Mesendoderm (in vitro differentiated cells): ENCODE measurements at regions not wholly inside any gene's neighbourhood (a gene's known extent, or its start where the extent isn't known, plus 50 kb on each side); places are given as distances from the start of the nearest gene placed in this dataset.
A peak's percentile ranks its signal among the peaks of the same experiment; 100 is the strongest.

ENCODE experiments used
- DNase-seq: peaks from one replicate; pipeline ENCODE4 v3.0.0; 2013
- H2AK5ac ChIP-seq: 2 replicates; pipeline ENCODE4 v1.6.1; 2013; ENCODE audit warnings: low read length, inconsistent platforms
- H2BK120ac ChIP-seq: 2 replicates; pipeline ENCODE4 v1.6.1; 2013; ENCODE audit warnings: low read depth, mild to moderate bottlenecking, low read length, moderate library complexity, mixed read lengths
- H2BK15ac ChIP-seq: replicated peaks from 2 replicates; pipeline ENCODE4 v1.6.1; 2013; ENCODE audit warnings: low read depth, mild to moderate bottlenecking, moderate library complexity
- H2BK5ac ChIP-seq: 2 replicates; pipeline ENCODE4 v1.6.1; 2013; ENCODE audit warnings: low read length, inconsistent platforms
- H3K18ac ChIP-seq: 2 replicates; pipeline ENCODE4 v1.6.1; 2013; ENCODE audit warnings: mild to moderate bottlenecking, low read length, mixed read lengths
- H3K23ac ChIP-seq: one replicate; pipeline ENCODE4 v1.6.1; 2013; ENCODE audit warnings: low read length
- H3K27ac ChIP-seq: 2 replicates; pipeline ENCODE4 v1.5.1; 2013; ENCODE audit warnings: low read depth, mild to moderate bottlenecking, inconsistent platforms, low read length, moderate library complexity
- H3K27me3 ChIP-seq: 2 replicates; pipeline ENCODE4 v1.6.1; 2013; ENCODE audit warnings: low read length, control low read depth, mild to moderate bottlenecking, inconsistent platforms; ENCODE audit not compliant: insufficient read depth, poor library complexity
- H3K36me3 ChIP-seq: 2 replicates; pipeline ENCODE4 v1.6.1; 2013; ENCODE audit warnings: low read length, inconsistent platforms; ENCODE audit not compliant: control insufficient read depth, insufficient read depth
- H3K4ac ChIP-seq: one replicate; pipeline ENCODE4 v1.6.1; 2013; ENCODE audit warnings: low read depth, mild to moderate bottlenecking, low read length, moderate library complexity
- H3K4me1 ChIP-seq: 2 replicates; pipeline ENCODE4 v1.6.1; 2013; ENCODE audit warnings: low read depth, low read length, inconsistent platforms; ENCODE audit not compliant: control insufficient read depth
- H3K4me2 ChIP-seq: 2 replicates; pipeline ENCODE4 v1.6.1; 2013; ENCODE audit warnings: low read length
- H3K4me3 ChIP-seq: 2 replicates; pipeline ENCODE4 v1.5.1; 2013; ENCODE audit warnings: mild to moderate bottlenecking, low read length
- H3K56ac ChIP-seq: one replicate; pipeline ENCODE4 v1.6.1; 2013; ENCODE audit warnings: low read length
- H3K79me1 ChIP-seq: 2 replicates; pipeline ENCODE4 v1.6.1; 2013; ENCODE audit warnings: low read length, inconsistent platforms
- H3K79me2 ChIP-seq: 2 replicates; pipeline ENCODE4 v1.6.1; 2013; ENCODE audit warnings: mild to moderate bottlenecking, low read length; ENCODE audit not compliant: control insufficient read depth, insufficient read depth
- H3K9ac ChIP-seq: 2 replicates; pipeline ENCODE4 v1.6.1; 2013; ENCODE audit warnings: low read length, inconsistent platforms
- H4K5ac ChIP-seq: one replicate; pipeline ENCODE4 v1.6.1; 2013; ENCODE audit warnings: low read length
- H4K8ac ChIP-seq: one replicate; pipeline ENCODE4 v1.6.1; 2013; ENCODE audit warnings: low read depth, mild to moderate bottlenecking, control low read depth, low read length, moderate library complexity
- WGBS: extraction: QIAGEN DNeasy Blood & Tissue Kit; methylation state at CpG from one replicate; pipeline ENCODE4 v1.1.7; 2013; ENCODE audit warnings: low lambda C conversion rate, missing lambda C conversion rate; ENCODE audit not compliant: insufficient coverage; ENCODE audit errors: extremely low coverage; 5-methylcytosine and 5-hydroxymethylcytosine counted together

- H3K4me3 ChIP-seq: no peak overlapping the region
- H3K79me1 ChIP-seq: no peaks in the 10 kb centered on the region
- no peaks in the 10 kb centered on the region for H3K36me3 ChIP-seq
- H3K4me2 ChIP-seq: no peak overlapping the region
- H3K79me2 ChIP-seq: no peaks in the 10 kb centered on the region
- no peak for DNase-seq
- no peak overlapping the region for H4K8ac ChIP-seq
- no peak overlapping the region for H2BK120ac ChIP-seq
- no peak overlapping the region for H3K18ac ChIP-seq
- no peaks in the 10 kb centered on the region for H3K27me3 ChIP-seq
- no peaks in the 10 kb centered on the region for H3K4me1 ChIP-seq
- no peak overlapping the region for H3K23ac ChIP-seq
- no peak overlapping the region for H3K56ac ChIP-seq
- no peak overlapping the region for H2BK5ac ChIP-seq
- no peak overlapping the region for H3K4ac ChIP-seq
- H4K5ac ChIP-seq: no peak overlapping the region
- WGBS: no CpG with 5 or more reads among the region's 3 CpGs
- H3K9ac ChIP-seq: no peak overlapping the region
- H3K27ac ChIP-seq: no peak overlapping the region
- no peak overlapping the region for H2AK5ac ChIP-seq
- H2BK15ac ChIP-seq: no peak overlapping the region
Measured at GRCh38 chr13:88456151-88456550, 785.0 kb downstream of the SLITRK5 start.

GRCh38 chr13:88459331-88459730 is 788.2 kb downstream of the SLITRK5 start:
- Histone ChIP-seq H2BK120ac (no peak overlapping the region), H3K79me2 (no peaks in the 10 kb centered on the region), H3K18ac (no peak overlapping the region), H4K5ac (no peak overlapping the region), H3K4me3 (no peak overlapping the region), H3K4me2 (no peak overlapping the region), H4K8ac (no peak overlapping the region), H3K27ac (no peak overlapping the region), H3K36me3 (no peaks in the 10 kb centered on the region), H2AK5ac (no peak overlapping the region), H3K4me1 (peaks cover 3% of the 10 kb centered on the region), H3K56ac (no peak overlapping the region), H2BK15ac (peak overlapping the region; percentile 36), H3K4ac (no peak overlapping the region), H2BK5ac (no peak overlapping the region), H3K9ac (no peak overlapping the region), H3K79me1 (no peaks in the 10 kb centered on the region), H3K27me3 (no peaks in the 10 kb centered on the region), H3K23ac (no peak overlapping the region)
- DNase-seq: no peak

GRCh38 chr13:88461272-88462009 is 790.3 kb downstream of the SLITRK5 start:
- H3K27me3 ChIP-seq: no peaks in the 10 kb centered on the region
- H3K4me1 ChIP-seq: peaks cover 3% of the 10 kb centered on the region
- H3K18ac ChIP-seq: no peak overlapping the region
- H3K4me3 ChIP-seq: no peak overlapping the region
- H4K5ac ChIP-seq: no peak overlapping the region
- H3K4me2 ChIP-seq: no peak overlapping the region
- no peak overlapping the region for H3K4ac ChIP-seq
- no CpG with 5 or more reads among the region's 3 CpGs for WGBS
- H3K36me3 ChIP-seq: no peaks in the 10 kb centered on the region
- H4K8ac ChIP-seq: no peak overlapping the region
- no peak overlapping the region for H3K9ac ChIP-seq
- no peak overlapping the region for H3K23ac ChIP-seq
- no peak overlapping the region for H2BK15ac ChIP-seq
- peak overlapping the region; percentile 22 for H3K56ac ChIP-seq
- no peaks in the 10 kb centered on the region for H3K79me2 ChIP-seq
- H3K27ac ChIP-seq: peak overlapping the region; percentile 29
- H3K79me1 ChIP-seq: no peaks in the 10 kb centered on the region
- H2BK5ac ChIP-seq: peak overlapping the region; percentile 55
- no peak overlapping the region for H2BK120ac ChIP-seq
- no peak overlapping the region for H2AK5ac ChIP-seq
- peak; percentile 79 for DNase-seq

GRCh38 chr13:88464851-88465250 is 793.7 kb downstream of the SLITRK5 start:
- no peak overlapping the region for H3K4me3 ChIP-seq
- H3K79me1 ChIP-seq: no peaks in the 10 kb centered on the region
- no peak overlapping the region for H2AK5ac ChIP-seq
- no peak overlapping the region for H2BK120ac ChIP-seq
- no peak overlapping the region for H2BK5ac ChIP-seq
- H2BK15ac ChIP-seq: no peak overlapping the region
- no peak overlapping the region for H3K4ac ChIP-seq
- WGBS: no CpG with 5 or more reads among the region's 6 CpGs
- no peaks in the 10 kb centered on the region for H3K79me2 ChIP-seq
- no peaks in the 10 kb centered on the region for H3K36me3 ChIP-seq
- no peak overlapping the region for H3K18ac ChIP-seq
- no peak overlapping the region for H3K56ac ChIP-seq
- H4K8ac ChIP-seq: no peak overlapping the region
- H3K27ac ChIP-seq: no peak overlapping the region
- H3K4me1 ChIP-seq: peaks cover 3% of the 10 kb centered on the region
- no peaks in the 10 kb centered on the region for H3K27me3 ChIP-seq
- no peak overlapping the region for H3K4me2 ChIP-seq
- H3K9ac ChIP-seq: no peak overlapping the region
- no peak for DNase-seq
- no peak overlapping the region for H3K23ac ChIP-seq
- no peak overlapping the region for H4K5ac ChIP-seq

- no peak overlapping the region for H4K5ac ChIP-seq
- H3K27me3 ChIP-seq: no peaks in the 10 kb centered on the region
Measured at GRCh38 chr13:88472316-88472715, 801.1 kb downstream of the SLITRK5 start.

GRCh38 chr13:88483202-88483601 is 812.0 kb downstream of the SLITRK5 start:
- no peak overlapping the region for H2BK5ac ChIP-seq
- H3K27me3 ChIP-seq: no peaks in the 10 kb centered on the region
- H3K4me3 ChIP-seq: no peak overlapping the region
- no peak overlapping the region for H2BK15ac ChIP-seq
- H3K79me1 ChIP-seq: no peaks in the 10 kb centered on the region
- H3K9ac ChIP-seq: no peak overlapping the region
- H3K4me1 ChIP-seq: no peaks in the 10 kb centered on the region
- no peak overlapping the region for H4K8ac ChIP-seq
- H3K4me2 ChIP-seq: no peak overlapping the region
- H3K23ac ChIP-seq: no peak overlapping the region
- no peak overlapping the region for H3K56ac ChIP-seq
- no peak overlapping the region for H3K27ac ChIP-seq
- H3K79me2 ChIP-seq: no peaks in the 10 kb centered on the region
- no peak overlapping the region for H3K18ac ChIP-seq
- H2AK5ac ChIP-seq: no peak overlapping the region
- DNase-seq: no peak
- no peak overlapping the region for H4K5ac ChIP-seq
- WGBS: no CpG with 5 or more reads among the region's 1 CpG
- no peak overlapping the region for H3K4ac ChIP-seq
- H2BK120ac ChIP-seq: no peak overlapping the region
- no peaks in the 10 kb centered on the region for H3K36me3 ChIP-seq

More at GRCh38 chr13:88472316-88472715, 801.1 kb downstream of the SLITRK5 start:
- Histone ChIP-seq H3K27ac (no peak overlapping the region), H3K79me1 (no peaks in the 10 kb centered on the region), H3K4me1 (no peaks in the 10 kb centered on the region), H3K23ac (no peak overlapping the region), H3K4me2 (no peak overlapping the region), H4K8ac (no peak overlapping the region), H3K36me3 (no peaks in the 10 kb centered on the region), H3K79me2 (no peaks in the 10 kb centered on the region), H2BK120ac (no peak overlapping the region), H2BK5ac (no peak overlapping the region), H3K4ac (no peak overlapping the region), H2AK5ac (no peak overlapping the region), H3K9ac (no peak overlapping the region), H3K18ac (no peak overlapping the region), H3K4me3 (no peak overlapping the region), H3K56ac (no peak overlapping the region), H2BK15ac (no peak overlapping the region)
- WGBS: no CpG with 5 or more reads among the region's 3 CpGs
- no peak for DNase-seq
